GM18868 (cell line): ENCODE measurements at regions not wholly inside any gene's neighbourhood (a gene's known extent, or its start where the extent isn't known, plus 50 kb on each side); places are given as distances from the start of the nearest gene placed in this dataset.

ENCODE experiments used
- ATAC-seq: cut with Tn5 transposase; IDR thresholded peaks from one replicate; pipeline ENCODE4 v1.9.1; 2021; ENCODE audit warnings: mild to moderate bottlenecking, moderate library complexity; ENCODE audit not compliant: unreplicated experiment

- ATAC-seq: no peak
These were observed 245.0 kb downstream of the ATP23 start for GRCh38 chr12:58186401-58186800.

- ATAC-seq: no peak
These were observed 245.5 kb downstream of the ATP23 start for GRCh38 chr12:58186914-58187313.

GRCh38 chr12:58189030-58189429 lies 247.7 kb downstream of the ATP23 start:
- no peak for ATAC-seq

GRCh38 chr12:58189893-58190292 lies 248.5 kb downstream of the ATP23 start:
- ATAC-seq: no peak

- no peak for ATAC-seq
These were observed 249.3 kb downstream of the ATP23 start for GRCh38 chr12:58190618-58191017.

- no peak for ATAC-seq
These were observed 255.6 kb downstream of the ATP23 start for GRCh38 chr12:58196971-58197370.

- no peak for ATAC-seq
These were observed 261.8 kb downstream of the ATP23 start for GRCh38 chr12:58202933-58203718.

- no peak for ATAC-seq
These were observed 262.7 kb downstream of the ATP23 start for GRCh38 chr12:58204071-58204470.

GRCh38 chr12:58206876-58207275 lies 265.5 kb downstream of the ATP23 start:
- no peak for ATAC-seq

GRCh38 chr12:58211211-58211610 lies 269.8 kb downstream of the ATP23 start:
- no peak for ATAC-seq

GRCh38 chr12:58217130-58217529 lies 275.8 kb downstream of the ATP23 start:
- ATAC-seq: no peak

GRCh38 chr12:58224536-58225105 lies 283.3 kb downstream of the ATP23 start:
- ATAC-seq: no peak

- no peak for ATAC-seq
These were observed 284.0 kb downstream of the ATP23 start for GRCh38 chr12:58225203-58225877.

GRCh38 chr12:58233886-58234285 lies 292.5 kb downstream of the ATP23 start:
- ATAC-seq: no peak

GRCh38 chr12:58238411-58238810 lies 297.0 kb downstream of the ATP23 start:
- no peak for ATAC-seq

GRCh38 chr12:58241099-58241498 lies 299.7 kb downstream of the ATP23 start:
- no peak for ATAC-seq

- no peak for ATAC-seq
These were observed 301.6 kb downstream of the ATP23 start for GRCh38 chr12:58242796-58243630.

- no peak for ATAC-seq
These were observed 306.3 kb downstream of the ATP23 start for GRCh38 chr12:58247633-58248032.

GRCh38 chr12:58248599-58248998 lies 307.2 kb downstream of the ATP23 start:
- ATAC-seq: no peak

- no peak for ATAC-seq
These were observed 308.2 kb downstream of the ATP23 start for GRCh38 chr12:58249610-58250009.

- ATAC-seq: no peak
These were observed 308.7 kb downstream of the ATP23 start for GRCh38 chr12:58250077-58250476.
